Spleen (tissue), 7 donors: ENCODE measurements at regions not wholly inside any gene's neighbourhood (a gene's known extent, or its start where the extent isn't known, plus 50 kb on each side); places are given as distances from the start of the nearest gene placed in this dataset.

ENCODE experiments used
- POLR2AphosphoS5 ChIP-seq, 3 donors: sonication (generic); formaldehyde crosslinking; IDR thresholded peaks; one replicate each; pipeline ENCODE4 v1.5.1; 2017; ENCODE audit warnings: antibody characterized with exemption in 3 of 3
- TF ChIP-seq, protein P1 (sequence below), 11 experiments: fragments of 200-600 bp in 7 of 11; fragments of 450-650 bp in 4 of 11; sonication (generic) in 4 of 11; IDR thresholded peaks in 8 of 11; conservative IDR thresholded peaks in 3 of 11; 1 replicate in 7 of 11; 2 replicates in 4 of 11; pipeline versions ENCODE4 v1.4.0 to v1.8.0; 2016 to 2021; ENCODE audit warnings: antibody characterized with exemption in 11 of 11, inconsistent platforms in 4 of 11, mild to moderate bottlenecking in 1 of 11
- donor health status: DM: no; HTN: no; CAD: no; lungs with moderate emphysema.
- donor health status: DM: no; HTN: no; CAD: no.
- donor health status: DM: no; HTN: no; CAD: no.

DNA sequence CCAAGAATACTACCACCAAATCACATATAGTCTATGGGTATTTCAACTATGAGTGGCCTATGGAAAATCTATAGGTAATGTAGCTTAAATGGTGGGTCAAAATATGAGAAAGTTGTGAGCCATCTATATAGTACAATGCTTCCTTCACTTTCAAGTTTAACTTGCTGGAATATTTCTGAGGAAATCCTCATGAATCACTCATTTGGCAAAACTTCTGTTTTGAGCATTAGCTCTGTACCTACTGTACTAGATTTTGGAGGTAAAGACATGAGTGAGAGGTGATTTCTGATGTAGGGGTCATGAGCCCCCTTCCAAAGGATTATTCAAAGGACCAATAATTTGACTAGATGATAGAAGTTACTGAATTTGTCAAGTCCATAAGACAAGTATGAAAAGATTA lies 80.6 kb upstream of the DAB2 start:
- TF ChIP-seq, protein P1, sequence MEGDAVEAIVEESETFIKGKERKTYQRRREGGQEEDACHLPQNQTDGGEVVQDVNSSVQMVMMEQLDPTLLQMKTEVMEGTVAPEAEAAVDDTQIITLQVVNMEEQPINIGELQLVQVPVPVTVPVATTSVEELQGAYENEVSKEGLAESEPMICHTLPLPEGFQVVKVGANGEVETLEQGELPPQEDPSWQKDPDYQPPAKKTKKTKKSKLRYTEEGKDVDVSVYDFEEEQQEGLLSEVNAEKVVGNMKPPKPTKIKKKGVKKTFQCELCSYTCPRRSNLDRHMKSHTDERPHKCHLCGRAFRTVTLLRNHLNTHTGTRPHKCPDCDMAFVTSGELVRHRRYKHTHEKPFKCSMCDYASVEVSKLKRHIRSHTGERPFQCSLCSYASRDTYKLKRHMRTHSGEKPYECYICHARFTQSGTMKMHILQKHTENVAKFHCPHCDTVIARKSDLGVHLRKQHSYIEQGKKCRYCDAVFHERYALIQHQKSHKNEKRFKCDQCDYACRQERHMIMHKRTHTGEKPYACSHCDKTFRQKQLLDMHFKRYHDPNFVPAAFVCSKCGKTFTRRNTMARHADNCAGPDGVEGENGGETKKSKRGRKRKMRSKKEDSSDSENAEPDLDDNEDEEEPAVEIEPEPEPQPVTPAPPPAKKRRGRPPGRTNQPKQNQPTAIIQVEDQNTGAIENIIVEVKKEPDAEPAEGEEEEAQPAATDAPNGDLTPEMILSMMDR (IDR thresholded peaks at IDR 0.05 in 8 of 11, conservative IDR thresholded peaks at IDR 0.05 in 3 of 11) = no peak
- TF ChIP-seq POLR2AphosphoS5 (IDR thresholded peaks at IDR 0.05) = no peak
